DND-41 (cell line): ENCODE measurements at regions not wholly inside any gene's neighbourhood (a gene's known extent, or its start where the extent isn't known, plus 50 kb on each side); places are given as distances from the start of the nearest gene placed in this dataset.
"Not testable (repeated sequence)": the region's sequence is repeated elsewhere in the genome, so short reads cannot be mapped to it uniquely, and the experiment has no call there.

Source experiments
- ATAC-seq: fragments of 200-7000 bp; cut with Tn5 transposase; 3 replicates; pipeline ENCODE4 v1.9.1; 2021; ENCODE audit warnings: low read depth; ENCODE audit not compliant: insufficient read depth
- DNase-seq: peaks from one replicate; pipeline ENCODE4 v3.0.0-alpha.2; 2020
- H2AFZ ChIP-seq: 2 replicates; pipeline ENCODE4 v1.6.0; 2012; ENCODE audit warnings: low read depth, low read length
- H3K27ac ChIP-seq: 2 replicates; pipeline ENCODE4 v1.5.1; 2012; ENCODE audit warnings: low read length, inconsistent platforms
- H3K27me3 ChIP-seq: fragments of 200-600 bp; sonication (generic); 2 replicates; pipeline ENCODE4 v1.6.0; 2012; ENCODE audit warnings: low read length, mild to moderate bottlenecking, inconsistent platforms; ENCODE audit not compliant: insufficient read depth, poor library complexity
- H3K36me3 ChIP-seq: 2 replicates; pipeline ENCODE4 v1.5.1; 2012; ENCODE audit warnings: low read length, inconsistent platforms; ENCODE audit not compliant: insufficient read depth
- H3K4me1 ChIP-seq: 2 replicates; pipeline ENCODE4 v1.5.1; 2012; ENCODE audit warnings: mild to moderate bottlenecking, low read length; ENCODE audit not compliant: insufficient read depth
- H3K4me2 ChIP-seq: 2 replicates; pipeline ENCODE4 v1.6.0; 2012; ENCODE audit warnings: mild to moderate bottlenecking, moderate library complexity, low read length, inconsistent platforms; ENCODE audit not compliant: insufficient read depth
- H3K4me3 ChIP-seq, 2 experiments: fragments of 200-600 bp in 1 of 2; shearing (Covaris generic) in 1 of 2; 2 replicates each; pipeline ENCODE4 v1.5.1; 2012 to 2016; ENCODE audit warnings: inconsistent platforms in 2 of 2, low read length in 2 of 2, mild to moderate bottlenecking in 2 of 2, low read depth in 1 of 2, moderate library complexity in 1 of 2
- H3K79me2 ChIP-seq: 2 replicates; pipeline ENCODE4 v1.6.0; 2012; ENCODE audit warnings: low read length, inconsistent platforms; ENCODE audit not compliant: insufficient read depth
- H3K9ac ChIP-seq: 2 replicates; pipeline ENCODE4 v1.6.0; 2012; ENCODE audit warnings: low read depth, mild to moderate bottlenecking, inconsistent platforms, low read length, moderate library complexity
- H3K9me3 ChIP-seq: 2 replicates; pipeline ENCODE4 v1.5.1; 2012; ENCODE audit warnings: low read length, moderate library complexity, mild to moderate bottlenecking, inconsistent platforms; ENCODE audit not compliant: insufficient read depth, severe bottlenecking
- H4K20me1 ChIP-seq: 2 replicates; pipeline ENCODE4 v1.6.0; 2012; ENCODE audit warnings: low read length; ENCODE audit not compliant: insufficient read depth
- EZH2 ChIP-seq: IDR thresholded peaks from 3 replicates; pipeline ENCODE4 v1.6.1; 2012; ENCODE audit warnings: borderline replicate concordance, low read depth, mild to moderate bottlenecking, moderate library complexity, low read length, inconsistent platforms; ENCODE audit not compliant: severe bottlenecking
- TF ChIP-seq, protein P1 (sequence below): IDR thresholded peaks from 2 replicates; pipeline ENCODE4 v1.5.1; 2012; ENCODE audit warnings: borderline replicate concordance, low read length, moderate library complexity, mild to moderate bottlenecking; ENCODE audit not compliant: poor library complexity, severe bottlenecking; ENCODE audit errors: extremely low read depth

DNA sequence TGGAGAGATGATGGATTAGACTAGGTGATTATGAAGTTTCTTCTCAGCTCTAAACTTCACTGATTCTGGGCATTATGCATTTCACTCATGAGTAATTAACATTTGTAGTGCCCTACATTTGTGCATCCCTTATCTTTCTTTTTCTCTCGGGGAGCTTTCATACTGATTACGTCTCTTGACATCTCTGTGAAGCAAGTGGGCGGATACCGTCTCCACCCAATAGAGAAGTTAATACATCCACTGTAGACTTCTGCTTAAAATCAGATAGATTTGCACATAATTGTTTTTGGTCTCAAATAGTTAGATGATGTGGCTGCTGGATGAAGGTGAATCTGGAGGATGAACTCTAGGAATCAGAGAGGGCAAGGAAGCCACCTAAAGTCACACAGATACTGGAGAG lies 653.6 kb upstream of the EEF2KMT start:
- no peak overlapping the region for H3K4me2 ChIP-seq
- TF ChIP-seq, protein P1, sequence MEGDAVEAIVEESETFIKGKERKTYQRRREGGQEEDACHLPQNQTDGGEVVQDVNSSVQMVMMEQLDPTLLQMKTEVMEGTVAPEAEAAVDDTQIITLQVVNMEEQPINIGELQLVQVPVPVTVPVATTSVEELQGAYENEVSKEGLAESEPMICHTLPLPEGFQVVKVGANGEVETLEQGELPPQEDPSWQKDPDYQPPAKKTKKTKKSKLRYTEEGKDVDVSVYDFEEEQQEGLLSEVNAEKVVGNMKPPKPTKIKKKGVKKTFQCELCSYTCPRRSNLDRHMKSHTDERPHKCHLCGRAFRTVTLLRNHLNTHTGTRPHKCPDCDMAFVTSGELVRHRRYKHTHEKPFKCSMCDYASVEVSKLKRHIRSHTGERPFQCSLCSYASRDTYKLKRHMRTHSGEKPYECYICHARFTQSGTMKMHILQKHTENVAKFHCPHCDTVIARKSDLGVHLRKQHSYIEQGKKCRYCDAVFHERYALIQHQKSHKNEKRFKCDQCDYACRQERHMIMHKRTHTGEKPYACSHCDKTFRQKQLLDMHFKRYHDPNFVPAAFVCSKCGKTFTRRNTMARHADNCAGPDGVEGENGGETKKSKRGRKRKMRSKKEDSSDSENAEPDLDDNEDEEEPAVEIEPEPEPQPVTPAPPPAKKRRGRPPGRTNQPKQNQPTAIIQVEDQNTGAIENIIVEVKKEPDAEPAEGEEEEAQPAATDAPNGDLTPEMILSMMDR: no peak
- no peak for TF ChIP-seq EZH2
- no peak overlapping the region for H3K9ac ChIP-seq
- H3K27me3 ChIP-seq: no peaks in the 10 kb centered on the region
- no peaks in the 10 kb centered on the region for H3K9me3 ChIP-seq
- H3K4me1 ChIP-seq: no peaks in the 10 kb centered on the region
- H3K79me2 ChIP-seq: no peaks in the 10 kb centered on the region
- no peaks in the 10 kb centered on the region for H4K20me1 ChIP-seq
- no peak overlapping the region for H3K4me3 ChIP-seq
- no peak overlapping the region for H2AFZ ChIP-seq
- no peak for ATAC-seq
- DNase-seq: no peak
- H3K27ac ChIP-seq: no peak overlapping the region
- H3K36me3 ChIP-seq: no peaks in the 10 kb centered on the region

DNA sequence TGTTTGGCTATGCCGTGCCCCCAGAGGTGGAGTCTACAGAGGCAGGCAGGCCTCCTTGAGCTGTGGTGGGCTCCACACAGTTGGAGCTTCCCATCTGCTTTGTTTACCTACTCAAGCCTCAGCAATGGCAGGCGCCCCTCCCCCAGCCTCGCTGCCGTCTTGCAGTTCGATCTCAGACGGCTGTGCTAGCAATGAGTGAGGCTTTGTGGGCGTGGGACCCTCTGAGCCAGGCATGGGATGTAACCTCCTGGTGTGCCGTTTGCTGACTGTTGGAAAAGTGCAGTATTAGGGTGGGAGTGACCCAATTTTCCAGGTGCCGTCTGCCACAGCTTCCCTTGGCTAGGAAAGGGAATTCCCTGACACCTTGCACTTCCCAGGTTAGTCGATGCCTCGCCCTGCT lies 652.8 kb upstream of the EEF2KMT start:
- not testable (repeated sequence) for H3K27me3 ChIP-seq, H3K79me2 ChIP-seq, ATAC-seq, H3K27ac ChIP-seq, H4K20me1 ChIP-seq, H2AFZ ChIP-seq, H3K9ac ChIP-seq, H3K36me3 ChIP-seq, H3K4me2 ChIP-seq, H3K4me3 ChIP-seq, H3K4me1 ChIP-seq, H3K9me3 ChIP-seq, DNase-seq

DNA sequence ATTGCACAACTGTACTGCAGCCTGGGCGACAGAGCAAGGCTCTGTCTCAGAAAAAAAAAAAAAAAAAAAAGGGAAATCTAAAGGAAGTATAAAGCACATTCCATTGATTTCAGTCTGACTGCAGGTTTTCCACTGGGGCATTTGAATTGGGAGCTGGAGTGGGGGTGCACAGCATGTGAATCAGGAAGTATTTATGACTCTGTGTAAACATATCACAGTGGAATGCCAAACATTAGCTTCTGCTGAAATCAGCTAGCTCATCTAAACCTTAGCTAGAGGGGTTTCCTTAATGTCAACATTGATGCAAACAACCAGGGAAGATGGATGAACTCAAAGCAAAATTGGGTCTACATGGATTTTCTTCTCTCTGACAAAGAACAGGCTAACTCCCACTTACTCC lies 641.0 kb upstream of the EEF2KMT start:
- DNase-seq: no peak
- TF ChIP-seq, protein P1: no peak
- no peak for TF ChIP-seq EZH2
- Histone ChIP-seq H3K4me2 (no peak overlapping the region), H3K9me3 (no peaks in the 10 kb centered on the region), H3K27me3 (no peaks in the 10 kb centered on the region), H2AFZ (no peak overlapping the region), H4K20me1 (no peaks in the 10 kb centered on the region), H3K79me2 (no peaks in the 10 kb centered on the region), H3K9ac (no peak overlapping the region), H3K27ac (no peak overlapping the region), H3K4me1 (no peaks in the 10 kb centered on the region), H3K36me3 (no peaks in the 10 kb centered on the region), H3K4me3 (no peak overlapping the region)
- no peak for ATAC-seq

DNA sequence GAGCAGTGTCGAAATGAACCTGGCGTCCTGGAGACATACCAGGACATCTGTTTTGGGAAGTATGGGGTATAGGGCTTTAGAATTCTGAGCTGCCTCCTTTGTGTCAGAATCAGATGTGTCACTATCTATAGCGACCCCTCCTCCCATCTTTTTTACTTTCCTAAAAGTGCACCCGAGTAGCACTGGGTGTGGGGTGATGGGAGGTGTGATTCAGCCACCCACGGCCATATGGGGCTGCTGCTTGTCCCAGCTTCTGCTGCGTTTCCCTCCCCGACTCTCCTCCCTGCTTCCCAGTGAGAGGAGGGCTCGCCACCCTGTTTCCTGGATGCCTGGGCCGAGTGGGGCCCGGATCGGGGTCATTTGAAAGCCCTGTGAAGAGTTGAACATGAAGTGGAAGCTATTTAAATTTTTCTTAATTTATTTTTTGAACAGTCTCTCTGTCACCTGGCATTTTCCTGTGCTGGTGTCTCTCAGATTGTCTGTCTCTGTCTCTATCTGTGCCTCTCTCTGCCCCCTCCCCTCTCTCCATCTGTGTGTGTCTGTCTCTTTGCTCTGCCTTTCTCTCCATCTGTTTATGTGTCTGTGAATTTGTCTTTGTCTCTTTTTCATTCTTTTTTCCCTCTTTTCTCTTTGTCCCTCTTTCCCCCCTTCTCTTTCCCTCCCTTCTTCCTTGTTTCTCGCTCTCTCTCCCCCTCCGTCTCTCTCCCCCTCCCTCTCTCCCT lies 638.8 kb upstream of the EEF2KMT start:
- TF ChIP-seq, protein P1: no peak
- TF ChIP-seq EZH2: no peak
- DNase-seq: no peak
- Histone ChIP-seq H3K27me3 (no peaks in the 10 kb centered on the region), H3K4me1 (no peaks in the 10 kb centered on the region), H3K27ac (no peak overlapping the region), H3K9me3 (no peaks in the 10 kb centered on the region), H2AFZ (no peak overlapping the region), H3K79me2 (no peaks in the 10 kb centered on the region), H4K20me1 (no peaks in the 10 kb centered on the region), H3K36me3 (no peaks in the 10 kb centered on the region), H3K4me3 (no peak overlapping the region), H3K9ac (no peak overlapping the region), H3K4me2 (no peak overlapping the region)
- ATAC-seq: no peak
